Liver (tissue), 8 donors: ENCODE measurements at regions not wholly inside any gene's neighbourhood (a gene's known extent, or its start where the extent isn't known, plus 50 kb on each side); places are given as distances from the start of the nearest gene placed in this dataset.

Source experiments
- DNase-seq: peaks from one replicate; pipeline ENCODE4 v3.0.0-alpha.2; 2017; ENCODE audit warnings: low spot score
- H3K27ac ChIP-seq, 2 donors: one replicate each; pipeline ENCODE4 v1.7.0; 2013; ENCODE audit warnings: inconsistent platforms in 2 of 2, low read length in 2 of 2, control low read depth in 1 of 2, low read depth in 1 of 2, mild to moderate bottlenecking in 1 of 2
- H3K27me3 ChIP-seq, 4 donors: one replicate each; pipeline versions ENCODE4 v1.6.1 to v1.7.0; 2013; ENCODE audit warnings: low read length in 3 of 4, inconsistent platforms in 1 of 4, mild to moderate bottlenecking in 1 of 4, moderate library complexity in 1 of 4; ENCODE audit not compliant: control insufficient read depth in 4 of 4, insufficient read depth in 4 of 4
- H3K36me3 ChIP-seq, 4 donors: one replicate each; pipeline versions ENCODE4 v1.6.1 to v1.7.0; 2013; ENCODE audit warnings: low read length in 3 of 4, mild to moderate bottlenecking in 3 of 4, low read depth in 1 of 4, moderate library complexity in 1 of 4; ENCODE audit not compliant: control insufficient read depth in 4 of 4, insufficient read depth in 3 of 4
- H3K4me1 ChIP-seq, 4 donors: one replicate each; pipeline versions ENCODE4 v1.6.1 to v1.7.0; 2013; ENCODE audit warnings: low read length in 3 of 4, mild to moderate bottlenecking in 3 of 4, moderate library complexity in 1 of 4; ENCODE audit not compliant: control insufficient read depth in 4 of 4, insufficient read depth in 4 of 4
- H3K4me3 ChIP-seq, 3 donors: one replicate each; pipeline versions ENCODE4 v1.6.1 to v1.7.0; 2013; ENCODE audit warnings: low read length in 3 of 3, control low read depth in 1 of 3, low read depth in 1 of 3, mild to moderate bottlenecking in 1 of 3
- H3K9ac ChIP-seq, 2 donors: one replicate each; pipeline ENCODE4 v1.7.0; 2013; ENCODE audit warnings: low read length in 2 of 2, mild to moderate bottlenecking in 2 of 2, moderate library complexity in 2 of 2, control low read depth in 1 of 2, low read depth in 1 of 2
- H3K9me3 ChIP-seq, 4 donors: one replicate each; pipeline versions ENCODE4 v1.6.1 to v1.7.0; 2013; ENCODE audit warnings: low read length in 3 of 4; ENCODE audit not compliant: control insufficient read depth in 4 of 4
- ATF3 ChIP-seq: IDR thresholded peaks from 2 replicates; pipeline ENCODE4 v1.6.1; 2016; ENCODE audit warnings: antibody characterized with exemption
- CTCF ChIP-seq: fragments of 150-350 bp; IDR thresholded peaks from 2 replicates; pipeline ENCODE4 v1.5.1; 2017; ENCODE audit warnings: improper control_type of control experiment, low read depth, low read length; ENCODE audit not compliant: missing input control
- EGR1 ChIP-seq, 2 donors: IDR thresholded peaks; 2 replicates each; pipeline ENCODE4 v1.6.1; 2016 to 2018; ENCODE audit warnings: antibody characterized with exemption in 2 of 2, low read depth in 2 of 2
- FOXA1 ChIP-seq: IDR thresholded peaks from 2 replicates; pipeline ENCODE4 v1.6.1; 2016; ENCODE audit warnings: antibody characterized with exemption
- FOXA2 ChIP-seq: IDR thresholded peaks from 2 replicates; pipeline ENCODE4 v1.6.1; 2016; ENCODE audit warnings: antibody characterized with exemption
- GABPA ChIP-seq, 2 donors: IDR thresholded peaks in 1 of 2; conservative IDR thresholded peaks in 1 of 2; 2 replicates each; pipeline ENCODE4 v1.6.1; 2016; ENCODE audit warnings: antibody characterized with exemption in 2 of 2, mild to moderate bottlenecking in 1 of 2, moderate library complexity in 1 of 2
- HNF4A ChIP-seq, 2 donors: conservative IDR thresholded peaks; 2 replicates each; pipeline ENCODE4 v1.6.1; 2016; ENCODE audit warnings: antibody characterized with exemption in 2 of 2, mild to moderate bottlenecking in 2 of 2
- HNF4G ChIP-seq: IDR thresholded peaks from 2 replicates; pipeline ENCODE4 v1.6.1; 2016; ENCODE audit warnings: antibody characterized with exemption
- JUND ChIP-seq, 2 donors: IDR thresholded peaks; 2 replicates each; pipeline ENCODE4 v1.6.1; 2016; ENCODE audit warnings: antibody characterized with exemption in 2 of 2
- MAX ChIP-seq: IDR thresholded peaks from 2 replicates; pipeline ENCODE4 v1.6.1; 2016; ENCODE audit warnings: antibody characterized with exemption
- NR2F2 ChIP-seq: IDR thresholded peaks from 2 replicates; pipeline ENCODE4 v1.6.1; 2016; ENCODE audit warnings: antibody characterized with exemption
- RAD21 ChIP-seq, 2 donors: IDR thresholded peaks; 2 replicates each; pipeline ENCODE4 v1.6.1; 2016; ENCODE audit warnings: antibody characterized with exemption in 2 of 2, mild to moderate bottlenecking in 2 of 2
- REST ChIP-seq: IDR thresholded peaks from 2 replicates; pipeline ENCODE4 v1.6.1; 2016; ENCODE audit warnings: antibody characterized with exemption, mild to moderate bottlenecking
- RXRA ChIP-seq, 2 donors: IDR thresholded peaks; 2 replicates each; pipeline ENCODE4 v1.6.1; 2017 to 2018; ENCODE audit warnings: antibody characterized with exemption in 2 of 2, mild to moderate bottlenecking in 1 of 2
- SP1 ChIP-seq: IDR thresholded peaks from 2 replicates; pipeline ENCODE4 v1.6.1; 2018; ENCODE audit warnings: antibody characterized with exemption, mild to moderate bottlenecking
- TAF1 ChIP-seq: conservative IDR thresholded peaks from 2 replicates; pipeline ENCODE4 v1.6.1; 2016; ENCODE audit warnings: antibody characterized with exemption, mild to moderate bottlenecking
- YY1 ChIP-seq: IDR thresholded peaks from 2 replicates; pipeline ENCODE4 v1.6.1; 2016; ENCODE audit warnings: antibody characterized with exemption, mild to moderate bottlenecking
- ZBTB33 ChIP-seq: IDR thresholded peaks from 2 replicates; pipeline ENCODE4 v1.6.1; 2016; ENCODE audit warnings: antibody characterized with exemption
- WGBS: extraction: QIAGEN DNeasy Blood & Tissue Kit; methylation state at CpG from one replicate; pipeline ENCODE4 v1.1.7; 2013; 5-methylcytosine and 5-hydroxymethylcytosine counted together
- donor health status: healthy.
- donor health status: healthy.
- donor health status: healthy.
- donor health status: healthy.
- donor health status: healthy.

GRCh38 chr3:152574461-152575079 is 260.4 kb upstream of the P2RY1 start:
- H3K9ac ChIP-seq = no peak overlapping the region
- H3K4me1 ChIP-seq = no peaks in the 10 kb centered on the region
- no peak for TF ChIP-seq TAF1
- peak; percentile 50 for TF ChIP-seq CTCF
- no peak for TF ChIP-seq ATF3
- no peak for TF ChIP-seq SP1
- no peak for TF ChIP-seq GABPA (IDR thresholded peaks at IDR 0.05 in 1 of 2, conservative IDR thresholded peaks at IDR 0.05 in 1 of 2)
- TF ChIP-seq FOXA2 = no peak
- no peak for TF ChIP-seq ZBTB33
- no peak for TF ChIP-seq HNF4G
- TF ChIP-seq RAD21 (IDR thresholded peaks at IDR 0.05) = peak; percentile 81 to 90
- TF ChIP-seq JUND (IDR thresholded peaks at IDR 0.05) = no peak
- TF ChIP-seq YY1 = peak; percentile 17
- no peak for TF ChIP-seq FOXA1
- TF ChIP-seq NR2F2 = no peak
- no peak for TF ChIP-seq MAX
- TF ChIP-seq HNF4A (conservative IDR thresholded peaks at IDR 0.05) = no peak
- no peak overlapping the region for H3K4me3 ChIP-seq
- DNase-seq = no peak
- H3K36me3 ChIP-seq = no peaks in the 10 kb centered on the region
- no peak overlapping the region for H3K27ac ChIP-seq
- H3K9me3 ChIP-seq = no peaks in the 10 kb centered on the region
- WGBS = 56% methylated on average over 4 of the region's 4 CpGs
- H3K27me3 ChIP-seq = no peaks in the 10 kb centered on the region

- Histone ChIP-seq H3K4me3 (no peak overlapping the region), H3K9ac (no peak overlapping the region), H3K27me3 (no peaks in the 10 kb centered on the region), H3K9me3 (no peaks in the 10 kb centered on the region), H3K4me1 (no peaks in the 10 kb centered on the region), H3K27ac (no peak overlapping the region), H3K36me3 (no peaks in the 10 kb centered on the region)
- DNase-seq = no peak
- TF ChIP-seq SP1 = no peak
- TF ChIP-seq RXRA (IDR thresholded peaks at IDR 0.05) = no peak
- no peak for TF ChIP-seq EGR1 (IDR thresholded peaks at IDR 0.05; ENCODE audit: low read depth in 2 of 2)
- no peak for TF ChIP-seq ZBTB33
- TF ChIP-seq REST = no peak
- TF ChIP-seq MAX = no peak
- TF ChIP-seq GABPA (IDR thresholded peaks at IDR 0.05 in 1 of 2, conservative IDR thresholded peaks at IDR 0.05 in 1 of 2) = no peak
- TF ChIP-seq HNF4A (conservative IDR thresholded peaks at IDR 0.05) = no peak
- no peak for TF ChIP-seq FOXA2
- TF ChIP-seq FOXA1 = no peak
- no peak for TF ChIP-seq ATF3
- TF ChIP-seq RAD21 (IDR thresholded peaks at IDR 0.05) = no peak
- no peak for TF ChIP-seq NR2F2
- TF ChIP-seq HNF4G = no peak
- TF ChIP-seq CTCF = no peak
- TF ChIP-seq TAF1 = no peak
These were observed 256.2 kb upstream of the P2RY1 start for GRCh38 chr3:152578769-152579168.
